ENCODE measurements at regions not wholly inside any gene's neighbourhood (a gene's known extent, or its start where the extent isn't known, plus 50 kb on each side); places are given as distances from the start of the nearest gene placed in this dataset.

DNA sequence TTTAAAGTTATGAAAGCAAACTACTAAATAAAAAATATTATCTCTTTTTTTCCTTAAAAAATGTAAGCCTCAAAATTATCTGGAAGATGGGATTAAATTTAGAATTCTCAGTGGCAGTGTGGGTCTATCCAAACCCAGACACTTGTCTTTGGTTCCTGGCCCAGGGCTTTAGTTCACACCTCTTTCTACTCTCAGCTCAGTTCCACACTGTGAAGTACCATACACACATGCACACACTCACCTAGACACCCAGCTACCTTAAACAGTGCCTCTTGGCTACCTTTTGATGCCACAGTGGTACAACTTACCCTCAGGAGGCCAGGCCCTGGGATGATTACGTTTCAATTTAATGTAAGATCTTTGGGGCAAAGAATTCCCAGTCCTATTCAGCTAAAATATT is 51.0 kb upstream of the TSC22D2 start:
- no peak for TF ChIP-seq POLR2A (IDR thresholded peaks at IDR 0.05)
- TF ChIP-seq, protein P1, sequence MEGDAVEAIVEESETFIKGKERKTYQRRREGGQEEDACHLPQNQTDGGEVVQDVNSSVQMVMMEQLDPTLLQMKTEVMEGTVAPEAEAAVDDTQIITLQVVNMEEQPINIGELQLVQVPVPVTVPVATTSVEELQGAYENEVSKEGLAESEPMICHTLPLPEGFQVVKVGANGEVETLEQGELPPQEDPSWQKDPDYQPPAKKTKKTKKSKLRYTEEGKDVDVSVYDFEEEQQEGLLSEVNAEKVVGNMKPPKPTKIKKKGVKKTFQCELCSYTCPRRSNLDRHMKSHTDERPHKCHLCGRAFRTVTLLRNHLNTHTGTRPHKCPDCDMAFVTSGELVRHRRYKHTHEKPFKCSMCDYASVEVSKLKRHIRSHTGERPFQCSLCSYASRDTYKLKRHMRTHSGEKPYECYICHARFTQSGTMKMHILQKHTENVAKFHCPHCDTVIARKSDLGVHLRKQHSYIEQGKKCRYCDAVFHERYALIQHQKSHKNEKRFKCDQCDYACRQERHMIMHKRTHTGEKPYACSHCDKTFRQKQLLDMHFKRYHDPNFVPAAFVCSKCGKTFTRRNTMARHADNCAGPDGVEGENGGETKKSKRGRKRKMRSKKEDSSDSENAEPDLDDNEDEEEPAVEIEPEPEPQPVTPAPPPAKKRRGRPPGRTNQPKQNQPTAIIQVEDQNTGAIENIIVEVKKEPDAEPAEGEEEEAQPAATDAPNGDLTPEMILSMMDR (IDR thresholded peaks at IDR 0.05) = no peak
